ENCODE measurements at regions not wholly inside any gene's neighbourhood (a gene's known extent, or its start where the extent isn't known, plus 50 kb on each side); places are given as distances from the start of the nearest gene placed in this dataset.
"Not testable (repeated sequence)": the region's sequence is repeated elsewhere in the genome, so short reads cannot be mapped to it uniquely, and the experiment has no call there.

DNA sequence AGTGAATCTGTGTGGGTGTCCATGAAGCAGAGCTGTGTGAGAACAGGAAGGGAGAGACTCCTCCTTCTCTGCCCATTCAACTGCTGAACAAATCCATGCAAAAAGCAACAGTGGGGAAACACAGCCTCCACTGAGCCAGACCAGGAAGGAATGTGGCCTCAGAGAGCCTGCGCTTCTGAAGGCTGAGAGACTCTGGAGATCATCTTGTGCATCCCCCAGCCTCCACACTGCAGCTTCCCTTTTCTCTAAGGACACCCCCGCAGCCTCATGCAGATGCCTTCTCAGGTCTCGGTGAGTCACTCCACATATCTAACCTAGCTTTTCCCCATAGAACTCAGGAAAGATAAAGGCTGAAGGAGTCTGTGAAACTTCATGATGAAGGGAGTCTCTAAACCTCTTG is 402.9 kb downstream of the TNS1 start:
- TF ChIP-seq, protein P1, sequence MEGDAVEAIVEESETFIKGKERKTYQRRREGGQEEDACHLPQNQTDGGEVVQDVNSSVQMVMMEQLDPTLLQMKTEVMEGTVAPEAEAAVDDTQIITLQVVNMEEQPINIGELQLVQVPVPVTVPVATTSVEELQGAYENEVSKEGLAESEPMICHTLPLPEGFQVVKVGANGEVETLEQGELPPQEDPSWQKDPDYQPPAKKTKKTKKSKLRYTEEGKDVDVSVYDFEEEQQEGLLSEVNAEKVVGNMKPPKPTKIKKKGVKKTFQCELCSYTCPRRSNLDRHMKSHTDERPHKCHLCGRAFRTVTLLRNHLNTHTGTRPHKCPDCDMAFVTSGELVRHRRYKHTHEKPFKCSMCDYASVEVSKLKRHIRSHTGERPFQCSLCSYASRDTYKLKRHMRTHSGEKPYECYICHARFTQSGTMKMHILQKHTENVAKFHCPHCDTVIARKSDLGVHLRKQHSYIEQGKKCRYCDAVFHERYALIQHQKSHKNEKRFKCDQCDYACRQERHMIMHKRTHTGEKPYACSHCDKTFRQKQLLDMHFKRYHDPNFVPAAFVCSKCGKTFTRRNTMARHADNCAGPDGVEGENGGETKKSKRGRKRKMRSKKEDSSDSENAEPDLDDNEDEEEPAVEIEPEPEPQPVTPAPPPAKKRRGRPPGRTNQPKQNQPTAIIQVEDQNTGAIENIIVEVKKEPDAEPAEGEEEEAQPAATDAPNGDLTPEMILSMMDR (conservative IDR thresholded peaks at IDR 0.05; ENCODE audit: low read depth, low read length), result no peak
- H3K4me3 ChIP-seq (ENCODE audit: low read depth, low read length), result no peak overlapping the region
- no peak for DNase-seq (ENCODE audit: low read depth)

- no peak for DNase-seq (ENCODE audit: low read depth)
- TF ChIP-seq, protein P1 (conservative IDR thresholded peaks at IDR 0.05; ENCODE audit: low read depth, low read length), result no peak
- no peak overlapping the region for H3K4me3 ChIP-seq (ENCODE audit: low read depth, low read length)
Measured at GRCh38 chr2:217597681-217598080, 405.1 kb downstream of the TNS1 start.

- DNase-seq (ENCODE audit: low read depth), result no peak
- TF ChIP-seq, protein P1 (conservative IDR thresholded peaks at IDR 0.05; ENCODE audit: low read depth, low read length), result no peak
- no peak overlapping the region for H3K4me3 ChIP-seq (ENCODE audit: low read depth, low read length)
Measured at GRCh38 chr2:217597145-217597544, 405.6 kb downstream of the TNS1 start.

- TF ChIP-seq, protein P1 (conservative IDR thresholded peaks at IDR 0.05; ENCODE audit: low read depth, low read length), result no peak
- no peak for DNase-seq (ENCODE audit: low read depth)
- no peak overlapping the region for H3K4me3 ChIP-seq (ENCODE audit: low read depth, low read length)
Measured at GRCh38 chr2:217593732-217594131, 409.1 kb downstream of the TNS1 start.

DNA sequence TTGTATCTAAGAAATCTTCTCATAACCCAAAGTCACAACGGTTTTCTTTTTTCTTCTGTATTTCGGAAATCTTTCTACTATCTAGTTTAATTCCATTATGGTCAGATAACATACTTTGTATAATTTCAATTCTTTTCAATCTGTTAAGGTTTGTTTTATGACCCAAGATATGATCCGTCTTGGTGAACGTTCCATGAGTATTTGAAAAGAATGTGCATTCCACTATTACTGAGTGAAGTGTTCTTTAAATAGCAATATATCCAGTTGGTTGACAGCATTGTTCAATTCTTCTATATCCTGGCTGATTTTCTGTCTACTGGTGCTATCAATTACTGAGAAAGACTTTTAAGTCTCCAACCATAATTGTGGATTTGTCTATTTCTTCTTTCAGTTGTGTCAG is 414.5 kb downstream of the TNS1 start:
- H3K4me3 ChIP-seq (ENCODE audit: low read depth, low read length), result no peak overlapping the region
- TF ChIP-seq, protein P1 (conservative IDR thresholded peaks at IDR 0.05; ENCODE audit: low read depth, low read length), result no peak
- no peak for DNase-seq (ENCODE audit: low read depth)

DNA sequence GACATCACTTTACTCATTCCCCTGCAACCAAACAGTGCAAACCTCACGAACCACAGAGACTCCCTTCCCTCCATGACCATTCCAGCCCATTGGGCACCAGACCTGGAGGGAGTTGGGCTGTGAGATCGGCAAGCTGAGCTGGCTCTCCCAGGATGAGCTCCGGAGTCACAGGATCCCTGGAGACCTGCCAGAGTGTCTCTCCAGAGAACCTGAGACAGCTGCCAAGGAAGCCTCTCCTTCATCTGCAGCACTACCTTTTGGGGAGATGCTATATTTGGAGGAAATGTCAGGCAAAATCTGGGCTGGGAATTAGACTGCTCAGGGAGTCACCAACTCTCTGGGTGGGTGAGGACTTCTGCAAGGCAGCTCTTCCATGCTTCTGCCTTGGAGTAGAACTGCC is 417.4 kb downstream of the TNS1 start:
- no peak overlapping the region for H3K4me3 ChIP-seq (ENCODE audit: low read depth, low read length)
- DNase-seq (ENCODE audit: low read depth), result no peak
- TF ChIP-seq, protein P1 (conservative IDR thresholded peaks at IDR 0.05; ENCODE audit: low read depth, low read length), result no peak

- DNase-seq (ENCODE audit: low read depth); H3K4me3 ChIP-seq (ENCODE audit: low read depth, low read length): not testable (repeated sequence)
Measured at GRCh38 chr2:217580407-217580806, 422.4 kb downstream of the TNS1 start.

GRCh38 chr2:217573571-217573970 is 429.2 kb downstream of the TNS1 start:
- no peak for DNase-seq (ENCODE audit: low read depth)
- TF ChIP-seq, protein P1 (conservative IDR thresholded peaks at IDR 0.05; ENCODE audit: low read depth, low read length), result no peak
- no peak overlapping the region for H3K4me3 ChIP-seq (ENCODE audit: low read depth, low read length)

Measured in epithelial cell of proximal tubule (primary cell).